Natural killer cell (primary cell): ENCODE measurements at regions not wholly inside any gene's neighbourhood (a gene's known extent, or its start where the extent isn't known, plus 50 kb on each side); places are given as distances from the start of the nearest gene placed in this dataset.

Source experiments
- ATAC-seq, 3 donors: fragments of 150-1000 bp in 2 of 3; fragments of 200-7000 bp in 1 of 3; cut with Tn5 transposase; 1 replicate in 1 of 3; 2 replicates in 2 of 3; pipeline ENCODE4 v1.10.0; 2021; ENCODE audit warnings: mild to moderate bottlenecking in 2 of 3, moderate library complexity in 2 of 3
- DNase-seq, 2 donors: peaks; one replicate each; pipeline versions ENCODE4 v3.0.0 to v3.0.0-alpha.2; 2013 to 2021; ENCODE audit warnings: mixed read lengths in 1 of 2
- H3K27ac ChIP-seq: one replicate; pipeline ENCODE4 v1.5.1; 2013; ENCODE audit warnings: mild to moderate bottlenecking, low read length
- H3K27me3 ChIP-seq: one replicate; pipeline ENCODE4 v1.6.1; 2013; ENCODE audit warnings: low read length; ENCODE audit not compliant: control insufficient read depth, insufficient read depth
- H3K36me3 ChIP-seq: one replicate; pipeline ENCODE4 v1.6.1; 2013; ENCODE audit warnings: low read length; ENCODE audit not compliant: control insufficient read depth, insufficient read depth
- H3K4me1 ChIP-seq: one replicate; pipeline ENCODE4 v1.6.1; 2013; ENCODE audit warnings: low read length; ENCODE audit not compliant: control insufficient read depth, insufficient read depth
- H3K4me3 ChIP-seq: one replicate; pipeline ENCODE4 v1.5.1; 2013; ENCODE audit warnings: low read length
- H3K9me3 ChIP-seq: one replicate; pipeline ENCODE4 v1.6.1; 2013; ENCODE audit warnings: low read length; ENCODE audit not compliant: control insufficient read depth, insufficient read depth
- H3K27ac Mint-ChIP-seq, 2 donors: one replicate each; pipeline ENCODE4 v1.8.0; 2022; ENCODE audit warnings: mild to moderate bottlenecking in 2 of 2, mixed read lengths in 2 of 2, moderate library complexity in 1 of 2
- H3K27me3 Mint-ChIP-seq, 2 donors: one replicate each; pipeline ENCODE4 v1.8.0; 2022; ENCODE audit warnings: low read depth in 2 of 2, mixed read lengths in 2 of 2
- H3K36me3 Mint-ChIP-seq: one replicate; pipeline ENCODE4 v1.8.0; 2022; ENCODE audit warnings: mixed read lengths
- H3K4me1 Mint-ChIP-seq, 2 donors: one replicate each; pipeline ENCODE4 v1.8.0; 2022; ENCODE audit warnings: mixed read lengths in 2 of 2
- H3K4me3 Mint-ChIP-seq: one replicate; pipeline ENCODE4 v1.8.0; 2022; ENCODE audit warnings: mild to moderate bottlenecking, moderate library complexity, mixed read lengths
- H3K9me3 Mint-ChIP-seq, 2 donors: one replicate each; pipeline ENCODE4 v1.8.0; 2022; ENCODE audit warnings: mixed read lengths in 2 of 2
- WGBS: methylation state at CpG from one replicate; pipeline ENCODE4 v1.1.7; 2013; ENCODE audit warnings: missing lambda C conversion rate; ENCODE audit not compliant: insufficient coverage; 5-methylcytosine and 5-hydroxymethylcytosine counted together
- intact Hi-C: fragments of 100-400 bp; cut with micrococcal nuclease; formaldehyde crosslinking; loops from one replicate; pipeline ENCODE4 v1.14.2; 2022
- TF ChIP-seq, protein P1 (sequence below): fragments of 200-600 bp; IDR thresholded peaks from one replicate; pipeline ENCODE4 v1.8.0; 2022; ENCODE audit warnings: antibody characterized with exemption

DNA sequence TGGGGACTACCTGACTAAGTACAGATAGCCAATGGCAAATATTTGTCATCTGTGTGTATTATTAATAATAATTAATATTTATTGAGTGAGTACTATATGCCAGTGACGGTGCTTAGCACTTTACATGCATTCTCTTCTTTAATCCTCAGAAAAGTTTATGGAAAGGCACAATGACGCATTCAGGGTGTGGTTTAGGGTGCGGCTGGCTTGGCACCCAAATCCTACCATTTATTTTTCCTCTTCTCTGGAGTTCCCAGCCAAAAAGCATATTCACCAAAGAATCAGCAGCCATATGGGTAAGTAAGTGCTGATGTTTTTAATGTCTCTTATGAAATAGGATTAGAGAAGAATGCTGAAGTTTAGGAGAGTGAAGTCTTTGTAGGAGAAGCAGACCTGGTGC lies 140.4 kb upstream of the TP63 start:
- Mint-ChIP-seq H3K4me1 (no peaks in the 10 kb centered on the region), H3K27ac (no peak overlapping the region), H3K36me3 (no peaks in the 10 kb centered on the region), H3K27me3 (no peaks in the 10 kb centered on the region), H3K4me3 (no peak overlapping the region), H3K9me3 (no peaks in the 10 kb centered on the region)
- no peaks in the 10 kb centered on the region for H3K27me3 ChIP-seq
- H3K4me1 ChIP-seq, result no peaks in the 10 kb centered on the region
- H3K27ac ChIP-seq, result no peak overlapping the region
- DNase-seq, result no peak
- ATAC-seq, result no peak
- no peaks in the 10 kb centered on the region for H3K36me3 ChIP-seq
- H3K4me3 ChIP-seq, result no peak overlapping the region
- TF ChIP-seq, protein P1, sequence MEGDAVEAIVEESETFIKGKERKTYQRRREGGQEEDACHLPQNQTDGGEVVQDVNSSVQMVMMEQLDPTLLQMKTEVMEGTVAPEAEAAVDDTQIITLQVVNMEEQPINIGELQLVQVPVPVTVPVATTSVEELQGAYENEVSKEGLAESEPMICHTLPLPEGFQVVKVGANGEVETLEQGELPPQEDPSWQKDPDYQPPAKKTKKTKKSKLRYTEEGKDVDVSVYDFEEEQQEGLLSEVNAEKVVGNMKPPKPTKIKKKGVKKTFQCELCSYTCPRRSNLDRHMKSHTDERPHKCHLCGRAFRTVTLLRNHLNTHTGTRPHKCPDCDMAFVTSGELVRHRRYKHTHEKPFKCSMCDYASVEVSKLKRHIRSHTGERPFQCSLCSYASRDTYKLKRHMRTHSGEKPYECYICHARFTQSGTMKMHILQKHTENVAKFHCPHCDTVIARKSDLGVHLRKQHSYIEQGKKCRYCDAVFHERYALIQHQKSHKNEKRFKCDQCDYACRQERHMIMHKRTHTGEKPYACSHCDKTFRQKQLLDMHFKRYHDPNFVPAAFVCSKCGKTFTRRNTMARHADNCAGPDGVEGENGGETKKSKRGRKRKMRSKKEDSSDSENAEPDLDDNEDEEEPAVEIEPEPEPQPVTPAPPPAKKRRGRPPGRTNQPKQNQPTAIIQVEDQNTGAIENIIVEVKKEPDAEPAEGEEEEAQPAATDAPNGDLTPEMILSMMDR, result no peak
- 50% methylated on average over 2 of the region's 3 CpGs for WGBS
- no peaks in the 10 kb centered on the region for H3K9me3 ChIP-seq
- intact Hi-C loops, result no loop called here

DNA sequence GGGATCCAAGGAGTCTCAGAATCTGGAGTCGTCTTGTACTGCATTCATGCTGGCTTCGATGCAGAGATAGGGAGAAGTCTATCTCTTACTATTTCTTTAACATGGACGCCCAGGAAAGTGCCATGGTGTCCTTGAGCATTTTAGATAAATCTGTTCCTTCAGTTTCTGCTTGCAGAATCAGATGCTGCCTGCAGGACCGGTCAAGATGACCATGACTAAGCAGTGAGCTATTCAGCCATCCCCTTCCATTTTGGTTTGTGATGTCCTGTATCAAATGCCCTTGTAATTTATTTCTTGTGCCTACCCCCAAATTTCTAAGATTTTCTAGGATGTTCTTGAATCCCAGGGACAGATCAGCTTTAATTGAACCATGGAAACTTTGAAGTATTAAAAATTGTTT lies 139.4 kb upstream of the TP63 start:
- intact Hi-C loops, result no loop called here
- H3K27ac Mint-ChIP-seq, result no peak overlapping the region
- ATAC-seq (no peak), DNase-seq (no peak)
- no peaks in the 10 kb centered on the region for H3K36me3 Mint-ChIP-seq
- Histone ChIP-seq H3K4me1 (no peaks in the 10 kb centered on the region), H3K36me3 (no peaks in the 10 kb centered on the region), H3K27me3 (no peaks in the 10 kb centered on the region), H3K27ac (no peak overlapping the region), H3K9me3 (no peaks in the 10 kb centered on the region), H3K4me3 (no peak overlapping the region)
- WGBS, result 89% methylated on average over 4 of the region's 4 CpGs
- no peaks in the 10 kb centered on the region for H3K27me3 Mint-ChIP-seq
- no peaks in the 10 kb centered on the region for H3K9me3 Mint-ChIP-seq
- H3K4me3 Mint-ChIP-seq, result no peak overlapping the region
- TF ChIP-seq, protein P1, result no peak
- H3K4me1 Mint-ChIP-seq, result no peaks in the 10 kb centered on the region

- no peaks in the 10 kb centered on the region for H3K27me3 Mint-ChIP-seq
- Histone ChIP-seq H3K27ac (no peak overlapping the region), H3K4me1 (no peaks in the 10 kb centered on the region), H3K27me3 (no peaks in the 10 kb centered on the region), H3K9me3 (no peaks in the 10 kb centered on the region), H3K36me3 (no peaks in the 10 kb centered on the region), H3K4me3 (no peak overlapping the region)
- WGBS, result 87% methylated on average over 3 of the region's 3 CpGs
- H3K27ac Mint-ChIP-seq, result no peak overlapping the region
- TF ChIP-seq, protein P1, result no peak
- no peaks in the 10 kb centered on the region for H3K4me1 Mint-ChIP-seq
- peaks cover 0 to 4% of the 10 kb centered on the region in 2 donors for H3K9me3 Mint-ChIP-seq
- intact Hi-C loops, result no loop called here
- DNase-seq (no peak), ATAC-seq (no peak)
- no peaks in the 10 kb centered on the region for H3K36me3 Mint-ChIP-seq
- no peak overlapping the region for H3K4me3 Mint-ChIP-seq
These were observed 137.9 kb upstream of the TP63 start for GRCh38 chr3:189493271-189493670.

DNA sequence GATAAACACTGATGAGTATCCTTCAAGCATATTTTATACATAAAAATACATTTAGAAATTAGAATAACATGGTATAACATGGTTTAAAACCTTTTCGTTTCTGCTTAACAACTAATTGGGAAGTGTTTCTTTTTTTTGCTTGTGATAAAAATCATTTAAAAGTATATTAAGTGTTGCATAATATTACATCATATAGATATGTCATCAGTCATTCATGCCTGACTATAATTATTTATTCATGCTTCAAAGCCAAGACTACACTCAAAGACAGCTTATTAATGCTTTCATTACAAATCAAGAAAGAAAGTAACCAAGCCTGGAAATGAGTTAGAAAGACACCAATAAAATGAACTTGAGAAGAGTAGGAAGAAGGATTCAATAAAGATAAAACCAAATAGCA lies 136.6 kb upstream of the TP63 start:
- Histone ChIP-seq H3K4me3 (no peak overlapping the region), H3K27ac (no peak overlapping the region), H3K4me1 (no peaks in the 10 kb centered on the region), H3K27me3 (no peaks in the 10 kb centered on the region), H3K9me3 (no peaks in the 10 kb centered on the region), H3K36me3 (no peaks in the 10 kb centered on the region)
- Mint-ChIP-seq H3K9me3 (peaks cover 0 to 4% of the 10 kb centered on the region in 2 donors), H3K27me3 (no peaks in the 10 kb centered on the region), H3K27ac (no peak overlapping the region), H3K4me1 (no peaks in the 10 kb centered on the region), H3K36me3 (no peaks in the 10 kb centered on the region), H3K4me3 (no peak overlapping the region)
- intact Hi-C loops, result no loop called here
- WGBS, result no CpG with 5 or more reads among the region's 1 CpG
- ATAC-seq (no peak), DNase-seq (no peak)
- TF ChIP-seq, protein P1, result no peak
